CD4-positive, CD25-positive, alpha-beta regulatory T cell (primary cell): ENCODE measurements at regions not wholly inside any gene's neighbourhood (a gene's known extent, or its start where the extent isn't known, plus 50 kb on each side); places are given as distances from the start of the nearest gene placed in this dataset.

Experiments
- ATAC-seq, 2 donors: fragments of 150-1000 bp; cut with Tn5 transposase; one replicate each; pipeline ENCODE4 v1.10.0; 2021; ENCODE audit warnings: low read depth in 2 of 2, moderate number of reproducible peaks in 2 of 2, moderate library complexity in 1 of 2
- DNase-seq, 3 donors: peaks; one replicate each; pipeline versions ENCODE4 v3.0.0 to v3.0.0-alpha.2; 2012 to 2022; ENCODE audit warnings: mixed read lengths in 1 of 3
- H3K27ac ChIP-seq: one replicate; pipeline ENCODE4 v1.7.0; 2013; ENCODE audit warnings: mild to moderate bottlenecking, low read length; ENCODE audit not compliant: insufficient read depth, poor library complexity, severe bottlenecking
- H3K27me3 ChIP-seq: one replicate; pipeline ENCODE4 v1.7.0; 2013; ENCODE audit warnings: low read length; ENCODE audit not compliant: control insufficient read depth, insufficient read depth
- H3K36me3 ChIP-seq: one replicate; pipeline ENCODE4 v1.7.0; 2013; ENCODE audit warnings: mild to moderate bottlenecking, low read length, moderate library complexity; ENCODE audit not compliant: control insufficient read depth, insufficient read depth
- H3K4me1 ChIP-seq: 2 replicates; pipeline ENCODE4 v1.7.0; 2013; ENCODE audit warnings: mild to moderate bottlenecking, low read length; ENCODE audit not compliant: insufficient read depth, control insufficient read depth, poor library complexity, severe bottlenecking
- H3K4me3 ChIP-seq: one replicate; pipeline ENCODE4 v1.7.0; 2013; ENCODE audit warnings: low read depth, mild to moderate bottlenecking, low read length, moderate library complexity
- H3K9me3 ChIP-seq, 2 experiments: 1 replicate in 1 of 2; 2 replicates in 1 of 2; pipeline ENCODE4 v1.7.0; 2013; ENCODE audit warnings: low read length in 2 of 2, mild to moderate bottlenecking in 1 of 2, moderate library complexity in 1 of 2; ENCODE audit not compliant: control insufficient read depth in 2 of 2
- H3K27ac Mint-ChIP-seq, 3 donors: one replicate each; pipeline ENCODE4 v1.8.0; 2020 to 2022; ENCODE audit warnings: mild to moderate bottlenecking in 3 of 3, mixed read lengths in 3 of 3, moderate library complexity in 2 of 3
- H3K27me3 Mint-ChIP-seq: one replicate; pipeline ENCODE4 v1.8.0; 2022; ENCODE audit warnings: mild to moderate bottlenecking, mixed read lengths
- H3K36me3 Mint-ChIP-seq: one replicate; pipeline ENCODE4 v1.8.0; 2020; ENCODE audit warnings: mixed read lengths
- H3K4me1 Mint-ChIP-seq, 4 donors: one replicate each; pipeline ENCODE4 v1.8.0; 2020 to 2022; ENCODE audit warnings: mixed read lengths in 4 of 4, mild to moderate bottlenecking in 1 of 4
- H3K4me3 Mint-ChIP-seq, 4 donors: one replicate each; pipeline ENCODE4 v1.8.0; 2020 to 2022; ENCODE audit warnings: mild to moderate bottlenecking in 4 of 4, mixed read lengths in 4 of 4, moderate library complexity in 3 of 4
- H3K9me3 Mint-ChIP-seq, 7 donors: one replicate each; pipeline ENCODE4 v1.8.0; 2020 to 2022; ENCODE audit warnings: mixed read lengths in 7 of 7, mild to moderate bottlenecking in 3 of 7, moderate library complexity in 2 of 7

DNA sequence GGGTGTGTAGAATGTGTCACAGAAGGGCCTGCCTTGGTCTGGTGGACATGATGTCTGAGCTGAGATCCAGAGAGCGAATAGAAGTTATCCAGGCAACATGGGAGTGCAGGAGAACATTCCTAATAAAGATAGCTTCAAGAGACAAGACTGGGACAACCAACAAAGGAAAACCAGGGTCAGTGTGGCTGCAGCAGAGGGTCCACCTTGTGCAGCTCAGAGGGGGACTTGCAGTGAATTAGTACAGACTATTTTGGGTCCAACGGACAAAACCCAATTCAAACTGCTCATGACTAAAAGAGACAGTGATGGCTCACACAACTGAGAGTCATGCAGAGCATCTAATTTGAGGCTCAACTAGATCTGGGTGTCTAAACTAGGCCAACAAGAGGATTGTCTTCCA lies 192.1 kb downstream of the CBLN1 start:
- Mint-ChIP-seq H3K27me3 (no peaks in the 10 kb centered on the region), H3K4me1 (no peaks in the 10 kb centered on the region), H3K4me3 (no peak overlapping the region), H3K27ac (no peak overlapping the region), H3K36me3 (no peaks in the 10 kb centered on the region), H3K9me3 (peaks cover 0 to 10% (median 4%) of the 10 kb centered on the region in 7 donors)
- ATAC-seq (no peak), DNase-seq (no peak)
- Histone ChIP-seq H3K9me3 (peaks cover 2 to 3% of the 10 kb centered on the region in 2 experiments), H3K27ac (no peak overlapping the region), H3K4me3 (no peak overlapping the region), H3K27me3 (no peaks in the 10 kb centered on the region), H3K4me1 (no peaks in the 10 kb centered on the region), H3K36me3 (no peaks in the 10 kb centered on the region)

DNA sequence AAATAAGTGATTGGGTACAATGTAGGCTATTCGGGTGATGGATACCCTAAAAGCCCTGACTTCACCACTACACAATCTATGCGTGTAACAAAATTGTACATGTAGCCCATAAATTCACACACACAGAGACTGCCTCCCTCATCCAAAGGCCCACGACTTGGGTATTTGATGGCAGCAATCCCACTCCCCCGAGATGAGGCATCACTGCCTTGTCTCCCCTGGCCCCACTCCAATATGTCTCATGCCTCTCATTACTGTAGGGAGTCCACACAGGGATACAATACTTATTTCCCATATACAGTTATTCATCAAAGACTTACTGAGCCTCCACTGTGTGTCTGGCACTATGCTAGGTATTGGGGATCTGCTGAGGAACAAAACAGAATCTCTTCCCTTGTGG lies 192.6 kb downstream of the CBLN1 start:
- H3K9me3 ChIP-seq, result peaks cover 2 to 5% of the 10 kb centered on the region in 2 experiments
- H3K4me1 ChIP-seq, result no peaks in the 10 kb centered on the region
- Mint-ChIP-seq H3K27ac (no peak overlapping the region), H3K27me3 (no peaks in the 10 kb centered on the region), H3K36me3 (no peaks in the 10 kb centered on the region), H3K4me1 (no peaks in the 10 kb centered on the region), H3K4me3 (no peak overlapping the region), H3K9me3 (peaks cover 0 to 13% (median 4%) of the 10 kb centered on the region in 7 donors)
- H3K36me3 ChIP-seq, result no peaks in the 10 kb centered on the region
- H3K27ac ChIP-seq, result no peak overlapping the region
- no peaks in the 10 kb centered on the region for H3K27me3 ChIP-seq
- DNase-seq (no peak), ATAC-seq (no peak)
- no peak overlapping the region for H3K4me3 ChIP-seq

GRCh38 chr16:49085686-49086085 lies 196.0 kb downstream of the CBLN1 start:
- no peak overlapping the region for H3K4me3 Mint-ChIP-seq
- H3K27ac Mint-ChIP-seq, result no peak overlapping the region
- H3K27me3 ChIP-seq, result no peaks in the 10 kb centered on the region
- no peaks in the 10 kb centered on the region for H3K36me3 Mint-ChIP-seq
- no peaks in the 10 kb centered on the region for H3K36me3 ChIP-seq
- H3K9me3 ChIP-seq, result peaks cover 2 to 5% of the 10 kb centered on the region in 2 experiments
- H3K27me3 Mint-ChIP-seq, result no peaks in the 10 kb centered on the region
- DNase-seq (no peak), ATAC-seq (no peak)
- no peak overlapping the region for H3K27ac ChIP-seq
- H3K4me1 Mint-ChIP-seq, result no peaks in the 10 kb centered on the region
- H3K9me3 Mint-ChIP-seq, result peaks cover 0 to 21% (median 7%) of the 10 kb centered on the region in 7 donors
- H3K4me1 ChIP-seq, result no peaks in the 10 kb centered on the region
- H3K4me3 ChIP-seq, result no peak overlapping the region

DNA sequence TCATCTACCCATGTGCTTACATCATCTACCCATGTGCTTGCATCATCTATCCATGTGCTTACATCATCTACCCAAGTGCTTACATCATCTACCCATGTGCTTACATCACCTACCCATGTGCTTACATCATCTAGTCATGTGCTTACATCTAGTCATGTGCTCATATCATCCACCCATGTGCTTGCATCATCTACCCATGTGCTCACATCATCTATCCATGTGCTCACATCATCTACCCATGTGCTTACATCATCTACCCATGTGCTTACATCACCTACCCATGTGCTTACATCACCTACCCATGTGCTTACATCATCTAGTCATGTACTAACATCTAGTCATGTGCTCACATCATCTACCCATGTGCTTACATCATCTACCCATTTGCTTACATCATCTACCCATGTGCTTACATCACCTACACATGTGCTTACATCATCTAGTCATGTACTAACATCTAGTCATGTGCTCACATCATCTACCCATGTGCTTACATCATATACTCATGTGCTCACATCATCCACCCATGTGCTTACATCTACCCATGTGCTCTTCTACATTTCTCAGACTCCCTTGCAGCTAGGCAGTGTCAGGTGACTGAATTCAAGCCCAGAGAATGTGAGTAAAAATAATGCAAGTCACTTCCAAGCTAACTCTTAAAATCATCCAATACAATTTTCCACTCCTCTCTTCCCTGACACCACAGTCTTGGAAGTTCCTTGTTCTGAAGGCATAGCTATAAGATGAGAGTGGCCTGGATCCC lies 196.8 kb downstream of the CBLN1 start:
- Histone ChIP-seq H3K9me3 (peaks cover 2 to 5% of the 10 kb centered on the region in 2 experiments), H3K27me3 (no peaks in the 10 kb centered on the region), H3K27ac (no peak overlapping the region), H3K4me3 (no peak overlapping the region), H3K4me1 (no peaks in the 10 kb centered on the region), H3K36me3 (no peaks in the 10 kb centered on the region)
- Mint-ChIP-seq H3K27ac (no peak overlapping the region), H3K27me3 (no peaks in the 10 kb centered on the region), H3K4me3 (no peak overlapping the region), H3K9me3 (peaks cover 0 to 26% (median 7%) of the 10 kb centered on the region in 7 donors), H3K4me1 (no peaks in the 10 kb centered on the region), H3K36me3 (no peaks in the 10 kb centered on the region)
- ATAC-seq (no peak), DNase-seq (no peak)

- peaks cover 5% of the 10 kb centered on the region in 2 experiments for H3K9me3 ChIP-seq
- H3K4me1 ChIP-seq, result no peaks in the 10 kb centered on the region
- Mint-ChIP-seq H3K36me3 (no peaks in the 10 kb centered on the region), H3K9me3 (peaks cover 0 to 34% (median 14%) of the 10 kb centered on the region in 7 donors), H3K4me3 (no peak overlapping the region), H3K27me3 (no peaks in the 10 kb centered on the region), H3K27ac (no peak overlapping the region), H3K4me1 (no peaks in the 10 kb centered on the region)
- H3K27me3 ChIP-seq, result no peaks in the 10 kb centered on the region
- H3K4me3 ChIP-seq, result no peak overlapping the region
- no peak overlapping the region for H3K27ac ChIP-seq
- H3K36me3 ChIP-seq, result no peaks in the 10 kb centered on the region
- no peak for DNase-seq
- ATAC-seq, result no peak
Measured at GRCh38 chr16:49081554-49081953, 200.1 kb downstream of the CBLN1 start.

DNA sequence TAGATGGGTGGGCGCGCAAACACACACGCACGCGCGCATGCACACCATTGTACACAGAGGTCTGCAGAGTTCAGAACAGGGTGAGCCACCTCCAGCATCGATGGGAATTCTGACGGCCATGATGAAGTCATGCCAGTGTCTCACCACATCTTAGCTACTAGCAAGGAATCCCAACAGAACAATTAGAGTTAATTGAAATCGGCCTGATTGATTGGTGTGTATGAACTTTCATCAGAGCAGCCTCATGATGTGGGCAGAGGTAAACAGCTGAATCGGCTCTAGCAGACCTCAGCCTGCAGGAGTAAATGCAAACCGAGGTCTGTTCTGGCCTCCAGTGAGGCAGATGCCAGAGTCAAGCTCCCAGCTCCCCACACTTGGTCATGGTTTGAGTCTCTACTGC lies 200.6 kb downstream of the CBLN1 start:
- Histone ChIP-seq H3K9me3 (peaks cover 5% of the 10 kb centered on the region in 2 experiments), H3K36me3 (no peaks in the 10 kb centered on the region), H3K27me3 (no peaks in the 10 kb centered on the region)

DNA sequence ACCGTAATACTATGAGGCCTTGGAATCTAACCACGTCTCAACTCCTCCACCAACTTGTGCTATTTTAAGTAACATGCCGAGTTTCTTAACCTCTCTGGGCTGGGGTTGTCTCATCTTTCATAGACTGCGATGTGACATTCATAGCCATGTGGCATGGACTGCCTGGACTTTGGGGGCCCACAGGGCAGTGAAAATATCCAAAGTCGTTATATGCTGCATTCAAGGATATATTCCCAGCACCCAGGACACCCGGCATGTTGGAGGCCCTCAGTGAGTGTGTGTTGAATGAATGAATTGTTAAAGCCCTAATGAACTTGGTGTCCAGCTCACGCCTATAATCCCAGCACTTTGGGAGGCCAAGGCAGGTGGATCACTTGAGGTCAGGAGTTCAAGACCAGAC lies 203.1 kb downstream of the CBLN1 start:
- H3K27ac Mint-ChIP-seq, result no peak overlapping the region

More for the DNA sequence above, 200.6 kb downstream of the CBLN1 start:
- no peaks in the 10 kb centered on the region for H3K4me1 Mint-ChIP-seq
- DNase-seq, result no peak
- no peak overlapping the region for H3K27ac Mint-ChIP-seq
- H3K4me3 Mint-ChIP-seq, result no peak overlapping the region
- Histone ChIP-seq H3K4me1 (no peaks in the 10 kb centered on the region), H3K4me3 (no peak overlapping the region), H3K27ac (no peak overlapping the region)
- H3K9me3 Mint-ChIP-seq, result peaks cover 0 to 34% (median 14%) of the 10 kb centered on the region in 7 donors
- no peaks in the 10 kb centered on the region for H3K36me3 Mint-ChIP-seq
- ATAC-seq, result no peak
- no peaks in the 10 kb centered on the region for H3K27me3 Mint-ChIP-seq

DNA sequence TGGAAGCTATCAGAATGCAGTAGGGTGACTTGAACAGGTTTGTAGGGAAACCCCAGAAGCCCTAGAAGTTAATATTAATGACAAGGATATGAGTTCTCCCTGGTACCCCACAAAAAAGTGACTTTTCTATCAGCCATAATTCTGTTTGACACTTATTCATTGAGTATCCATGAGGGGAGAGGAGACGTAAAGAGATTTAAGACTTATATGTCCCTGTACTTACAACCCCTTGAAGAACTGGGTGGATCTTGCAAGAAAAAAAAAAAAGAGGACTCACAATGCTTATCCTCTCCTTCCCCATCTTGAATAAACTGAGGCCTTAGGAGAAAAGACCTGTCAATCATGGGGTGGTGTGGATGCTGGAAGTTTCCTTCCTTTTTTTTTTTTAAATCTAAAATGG lies 203.5 kb downstream of the CBLN1 start:
- Histone ChIP-seq H3K36me3 (no peaks in the 10 kb centered on the region), H3K27ac (no peak overlapping the region), H3K27me3 (no peaks in the 10 kb centered on the region), H3K4me3 (no peak overlapping the region), H3K9me3 (peaks cover 0 to 2% of the 10 kb centered on the region in 2 experiments), H3K4me1 (no peaks in the 10 kb centered on the region)
- no peak overlapping the region for H3K27ac Mint-ChIP-seq
- no peaks in the 10 kb centered on the region for H3K36me3 Mint-ChIP-seq
- DNase-seq, result no peak
- no peaks in the 10 kb centered on the region for H3K4me1 Mint-ChIP-seq
- peaks cover 0 to 24% (median 11%) of the 10 kb centered on the region in 7 donors for H3K9me3 Mint-ChIP-seq
- no peaks in the 10 kb centered on the region for H3K27me3 Mint-ChIP-seq
- no peak for ATAC-seq
- H3K4me3 Mint-ChIP-seq, result no peak overlapping the region

More for the DNA sequence above, 203.1 kb downstream of the CBLN1 start:
- Histone ChIP-seq H3K4me3 (no peak overlapping the region), H3K4me1 (no peaks in the 10 kb centered on the region), H3K27me3 (no peaks in the 10 kb centered on the region), H3K36me3 (no peaks in the 10 kb centered on the region), H3K27ac (no peak overlapping the region), H3K9me3 (peaks cover 0 to 2% of the 10 kb centered on the region in 2 experiments)
- no peaks in the 10 kb centered on the region for H3K4me1 Mint-ChIP-seq
- no peak overlapping the region for H3K4me3 Mint-ChIP-seq
- H3K36me3 Mint-ChIP-seq, result no peaks in the 10 kb centered on the region
- H3K9me3 Mint-ChIP-seq, result peaks cover 0 to 24% (median 11%) of the 10 kb centered on the region in 7 donors
- H3K27me3 Mint-ChIP-seq, result no peaks in the 10 kb centered on the region
- DNase-seq, result no peak
- no peak for ATAC-seq
